ENCODE measurements at regions not wholly inside any gene's neighbourhood (a gene's known extent, or its start where the extent isn't known, plus 50 kb on each side); places are given as distances from the start of the nearest gene placed in this dataset.

DNA sequence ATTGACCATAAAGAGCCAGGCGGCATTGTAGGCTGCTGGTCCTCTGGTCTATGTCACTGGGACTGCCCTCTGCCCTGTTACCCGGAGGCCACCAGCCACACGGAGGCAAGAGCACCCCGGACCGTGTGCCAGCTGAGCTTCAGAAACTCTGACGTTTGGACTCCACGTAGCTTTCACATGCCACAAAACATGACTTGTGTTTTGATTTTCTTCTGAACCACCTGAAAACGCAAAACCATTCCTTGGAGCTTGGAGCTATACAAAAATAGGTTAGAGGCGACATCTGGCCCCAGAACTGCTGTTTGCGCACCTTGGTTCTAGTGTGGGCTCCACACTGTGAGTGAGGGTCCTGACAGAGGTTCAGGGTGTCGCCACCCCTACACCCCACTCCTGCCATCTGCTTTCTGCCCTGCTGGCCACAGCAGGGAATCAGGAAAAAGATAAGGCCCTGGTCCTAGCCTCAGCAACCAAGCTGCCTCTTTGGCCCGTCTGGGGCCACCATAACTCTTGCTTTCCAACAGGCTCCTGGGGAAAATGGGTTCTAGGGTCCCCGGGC, 151.3 kb upstream of the IRX2 start:
- no peak for ATAC-seq

DNA sequence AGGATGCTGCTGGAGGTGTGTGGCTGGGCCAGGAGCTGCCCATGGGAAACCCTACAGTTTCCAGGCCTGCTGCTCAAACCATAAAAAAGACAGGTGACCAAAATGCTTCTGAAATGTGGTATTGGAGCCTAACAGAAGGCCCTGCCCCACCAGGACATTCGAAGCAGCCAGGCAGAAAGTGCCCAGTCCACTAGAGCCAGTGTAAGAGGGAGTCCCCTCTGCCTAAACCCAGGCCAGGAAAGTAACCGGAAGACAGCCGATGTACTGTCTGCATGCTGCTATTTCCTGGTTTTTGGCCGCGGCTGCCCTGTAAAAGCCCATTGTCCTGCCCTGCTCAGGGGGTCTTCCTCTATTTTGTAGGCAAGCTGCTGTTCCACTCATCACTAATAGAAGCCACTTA, 150.7 kb upstream of the IRX2 start:
- FAIRE-seq (no peak), ATAC-seq (no peak), DNase-seq (ENCODE audit: low read depth in 1 of 2, low spot score in 1 of 2) (no peak)
- Histone ChIP-seq H3K4me2 (no peak overlapping the region), H3K4me3 (no peak overlapping the region), H3K9me3 (no peaks in the 10 kb centered on the region), H3K4me1 (no peaks in the 10 kb centered on the region), H3K27ac (no peak overlapping the region)
- CTCF ChIA-PET, result no interaction called here
- 72% methylated on average over 5 of the region's 5 CpGs for WGBS (ENCODE audit: missing lambda C conversion rate)
- TF ChIP-seq HOXB5 (CRISPR knock-in tag; IDR thresholded peaks at IDR 0.05), result no peak
- no peak for TF ChIP-seq EHF (CRISPR knock-in tag; IDR thresholded peaks at IDR 0.05)
- no peak for TF ChIP-seq MAZ (IDR thresholded peaks at IDR 0.05; ENCODE audit: borderline replicate concordance, low read depth, low read length)
- TF ChIP-seq HOXA7 (CRISPR knock-in tag; IDR thresholded peaks at IDR 0.05), result no peak
- POLR2A ChIA-PET, result no interaction called here

More for the DNA sequence above, 151.3 kb upstream of the IRX2 start:
- no peak for TF ChIP-seq POLR2A (IDR thresholded peaks at IDR 0.05; ENCODE audit: low read length)
- TF ChIP-seq GATA3 (IDR thresholded peaks at IDR 0.05; ENCODE audit: borderline replicate concordance), result no peak
- TF ChIP-seq POLR2AphosphoS2 (conservative IDR thresholded peaks at IDR 0.05; ENCODE audit: low read length), result no peak
- no peak for TF ChIP-seq SMC3 (IDR thresholded peaks at IDR 0.05)
- TF ChIP-seq FOXS1 (CRISPR knock-in tag; IDR thresholded peaks at IDR 0.05), result no peak
- H3K4me3 ChIP-seq, result no peak overlapping the region
- FAIRE-seq (no peak), DNase-seq (ENCODE audit: low read depth in 1 of 2, low spot score in 1 of 2) (no peak)
- H3K27ac ChIP-seq, result no peak overlapping the region
- no peaks in the 10 kb centered on the region for H3K4me1 ChIP-seq
- H3K9me3 ChIP-seq, result no peaks in the 10 kb centered on the region
- ChIA-PET POLR2A (no interaction called here), CTCF (no interaction called here)
- no peak overlapping the region for H3K4me2 ChIP-seq
- 10% methylated on average over 12 of the region's 13 CpGs for WGBS (ENCODE audit: missing lambda C conversion rate)

DNA sequence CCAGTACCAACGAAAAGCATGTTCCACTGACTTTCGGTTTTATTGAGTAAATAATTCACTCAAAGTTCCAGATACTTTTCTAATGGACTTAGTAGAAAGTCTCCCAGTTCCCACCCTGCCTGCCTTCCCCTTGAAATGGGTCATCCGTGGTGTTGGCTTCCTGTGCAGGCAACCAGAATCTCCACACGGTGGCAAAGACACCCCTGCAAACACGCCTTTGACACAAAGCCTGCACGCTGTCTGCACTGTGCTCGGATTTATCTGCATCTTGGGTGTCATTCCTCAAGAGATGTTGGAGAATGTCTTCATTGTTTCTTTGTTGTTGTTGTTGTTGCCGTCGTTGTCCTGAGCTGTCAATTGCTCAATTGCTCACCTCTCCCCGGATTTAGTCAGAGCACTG, 150.0 kb upstream of the IRX2 start:
- ChIA-PET POLR2A (no interaction called here), CTCF (no interaction called here)
- ATAC-seq (no peak), FAIRE-seq (no peak), DNase-seq (ENCODE audit: low read depth in 1 of 2, low spot score in 1 of 2) (no peak)
- WGBS (ENCODE audit: missing lambda C conversion rate), result 9% methylated on average over 10 of the region's 10 CpGs
- Histone ChIP-seq H3K9me3 (no peaks in the 10 kb centered on the region), H3K4me2 (no peak overlapping the region), H3K27ac (no peak overlapping the region), H3K4me3 (no peak overlapping the region), H3K4me1 (no peaks in the 10 kb centered on the region)
- no peak for TF ChIP-seq SMC3 (IDR thresholded peaks at IDR 0.05)
- TF ChIP-seq ZC3H11A (IDR thresholded peaks at IDR 0.05), result no peak
- no peak for TF ChIP-seq HOXB5 (CRISPR knock-in tag; IDR thresholded peaks at IDR 0.05)
- TF ChIP-seq, protein P1, sequence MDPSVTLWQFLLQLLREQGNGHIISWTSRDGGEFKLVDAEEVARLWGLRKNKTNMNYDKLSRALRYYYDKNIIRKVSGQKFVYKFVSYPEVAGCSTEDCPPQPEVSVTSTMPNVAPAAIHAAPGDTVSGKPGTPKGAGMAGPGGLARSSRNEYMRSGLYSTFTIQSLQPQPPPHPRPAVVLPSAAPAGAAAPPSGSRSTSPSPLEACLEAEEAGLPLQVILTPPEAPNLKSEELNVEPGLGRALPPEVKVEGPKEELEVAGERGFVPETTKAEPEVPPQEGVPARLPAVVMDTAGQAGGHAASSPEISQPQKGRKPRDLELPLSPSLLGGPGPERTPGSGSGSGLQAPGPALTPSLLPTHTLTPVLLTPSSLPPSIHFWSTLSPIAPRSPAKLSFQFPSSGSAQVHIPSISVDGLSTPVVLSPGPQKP (IDR thresholded peaks at IDR 0.05; ENCODE audit: low read depth, low read length), result no peak
- no peak for TF ChIP-seq EHMT2 (IDR thresholded peaks at IDR 0.05; ENCODE audit: low read depth)
- TF ChIP-seq TFCP2L1 (CRISPR knock-in tag; IDR thresholded peaks at IDR 0.05), result no peak
- TF ChIP-seq, protein P2, sequence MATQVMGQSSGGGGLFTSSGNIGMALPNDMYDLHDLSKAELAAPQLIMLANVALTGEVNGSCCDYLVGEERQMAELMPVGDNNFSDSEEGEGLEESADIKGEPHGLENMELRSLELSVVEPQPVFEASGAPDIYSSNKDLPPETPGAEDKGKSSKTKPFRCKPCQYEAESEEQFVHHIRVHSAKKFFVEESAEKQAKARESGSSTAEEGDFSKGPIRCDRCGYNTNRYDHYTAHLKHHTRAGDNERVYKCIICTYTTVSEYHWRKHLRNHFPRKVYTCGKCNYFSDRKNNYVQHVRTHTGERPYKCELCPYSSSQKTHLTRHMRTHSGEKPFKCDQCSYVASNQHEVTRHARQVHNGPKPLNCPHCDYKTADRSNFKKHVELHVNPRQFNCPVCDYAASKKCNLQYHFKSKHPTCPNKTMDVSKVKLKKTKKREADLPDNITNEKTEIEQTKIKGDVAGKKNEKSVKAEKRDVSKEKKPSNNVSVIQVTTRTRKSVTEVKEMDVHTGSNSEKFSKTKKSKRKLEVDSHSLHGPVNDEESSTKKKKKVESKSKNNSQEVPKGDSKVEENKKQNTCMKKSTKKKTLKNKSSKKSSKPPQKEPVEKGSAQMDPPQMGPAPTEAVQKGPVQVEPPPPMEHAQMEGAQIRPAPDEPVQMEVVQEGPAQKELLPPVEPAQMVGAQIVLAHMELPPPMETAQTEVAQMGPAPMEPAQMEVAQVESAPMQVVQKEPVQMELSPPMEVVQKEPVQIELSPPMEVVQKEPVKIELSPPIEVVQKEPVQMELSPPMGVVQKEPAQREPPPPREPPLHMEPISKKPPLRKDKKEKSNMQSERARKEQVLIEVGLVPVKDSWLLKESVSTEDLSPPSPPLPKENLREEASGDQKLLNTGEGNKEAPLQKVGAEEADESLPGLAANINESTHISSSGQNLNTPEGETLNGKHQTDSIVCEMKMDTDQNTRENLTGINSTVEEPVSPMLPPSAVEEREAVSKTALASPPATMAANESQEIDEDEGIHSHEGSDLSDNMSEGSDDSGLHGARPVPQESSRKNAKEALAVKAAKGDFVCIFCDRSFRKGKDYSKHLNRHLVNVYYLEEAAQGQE (IDR thresholded peaks at IDR 0.05), result no peak
- TF ChIP-seq RFX5 (IDR thresholded peaks at IDR 0.05), result no peak
- TF ChIP-seq HOXB13 (CRISPR knock-in tag; IDR thresholded peaks at IDR 0.05; ENCODE audit: low read depth), result no peak

DNA sequence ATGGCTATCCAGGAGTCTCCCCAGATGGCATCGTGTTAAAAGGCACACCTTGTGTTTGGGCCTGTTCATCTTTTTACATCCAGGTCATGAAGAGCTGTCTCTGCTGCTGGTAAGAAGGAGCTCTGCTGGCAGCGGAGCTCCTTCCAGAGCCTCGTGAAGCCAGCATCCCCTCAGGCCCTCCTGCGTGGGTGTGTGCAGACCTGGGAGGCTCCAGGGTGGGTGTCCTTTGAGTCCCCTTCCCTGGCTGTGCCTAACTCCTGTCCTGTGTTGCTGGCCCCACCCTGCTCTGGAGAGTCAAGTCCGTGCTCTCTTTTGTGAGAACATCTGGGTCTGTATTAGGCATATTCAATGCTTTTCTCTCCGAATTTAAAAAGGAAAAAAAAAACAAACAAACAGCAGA, 149.6 kb upstream of the IRX2 start:
- Histone ChIP-seq H3K27ac (no peak overlapping the region), H3K9me3 (no peaks in the 10 kb centered on the region), H3K4me1 (no peaks in the 10 kb centered on the region), H3K4me2 (no peak overlapping the region), H3K4me3 (no peak overlapping the region)
- DNase-seq (ENCODE audit: low read depth in 1 of 2, low spot score in 1 of 2) (no peak), FAIRE-seq (no peak), ATAC-seq (no peak)
- WGBS (ENCODE audit: missing lambda C conversion rate), result 4% methylated on average over 6 of the region's 6 CpGs
- TF ChIP-seq KDM1A (IDR thresholded peaks at IDR 0.05; ENCODE audit: low read depth), result no peak
- no peak for TF ChIP-seq TFCP2L1 (CRISPR knock-in tag; IDR thresholded peaks at IDR 0.05)
- TF ChIP-seq, protein P1 (IDR thresholded peaks at IDR 0.05; ENCODE audit: low read depth, low read length), result no peak
- TF ChIP-seq POLR2AphosphoS2 (conservative IDR thresholded peaks at IDR 0.05; ENCODE audit: low read length), result no peak
- no peak for TF ChIP-seq HOXB5 (CRISPR knock-in tag; IDR thresholded peaks at IDR 0.05)
- TF ChIP-seq NFE2L2 (conservative IDR thresholded peaks at IDR 0.05; ENCODE audit: low read length), result no peak
- no peak for TF ChIP-seq HDAC2 (IDR thresholded peaks at IDR 0.05)
- no peak for TF ChIP-seq CHD4 (IDR thresholded peaks at IDR 0.05; ENCODE audit: borderline replicate concordance)
- no peak for TF ChIP-seq RAD21 (conservative IDR thresholded peaks at IDR 0.05 in 1 of 2, IDR thresholded peaks at IDR 0.05 in 1 of 2)
- TF ChIP-seq ZNF302 (CRISPR knock-in tag; IDR thresholded peaks at IDR 0.05), result no peak
- no peak for TF ChIP-seq ZSCAN20 (CRISPR knock-in tag; IDR thresholded peaks at IDR 0.05)
- no peak for TF ChIP-seq NPAS2 (CRISPR knock-in tag; IDR thresholded peaks at IDR 0.05; ENCODE audit: borderline replicate concordance)
- TF ChIP-seq FOSB (CRISPR knock-in tag; IDR thresholded peaks at IDR 0.05), result no peak
- no peak for TF ChIP-seq ZC3H11A (IDR thresholded peaks at IDR 0.05)
- TF ChIP-seq GATA3 (IDR thresholded peaks at IDR 0.05; ENCODE audit: borderline replicate concordance), result no peak
- POLR2A ChIA-PET, result no interaction called here
- CTCF ChIA-PET, result no interaction called here

All from A549 (cell line).